Motor neuron (in vitro differentiated cells): ENCODE measurements at regions not wholly inside any gene's neighbourhood (a gene's known extent, or its start where the extent isn't known, plus 50 kb on each side); places are given as distances from the start of the nearest gene placed in this dataset.
A peak's percentile ranks its signal among the peaks of the same experiment; 100 is the strongest.

ENCODE experiments used
- ATAC-seq, 8 experiments: fragments of 200-7000 bp; cut with Tn5 transposase; replicated peaks in 6 of 8; 2 replicates each; pipeline ENCODE4 v1.8.0; 2021; ENCODE audit warnings: mild to moderate bottlenecking in 8 of 8, moderate library complexity in 8 of 8
- H3K27ac ChIP-seq, 2 donors: fragments of 250-450 bp; sonication (Bioruptor Pico); 2 replicates each; pipeline ENCODE4 v1.9.0; 2021; ENCODE audit warnings: antibody characterized with exemption in 2 of 2, mild to moderate bottlenecking in 2 of 2, moderate library complexity in 1 of 2
- H3K4me1 ChIP-seq, 2 donors: fragments of 250-450 bp; sonication (Bioruptor Pico); replicated peaks in 1 of 2; 2 replicates each; pipeline ENCODE4 v1.6.1; 2021; ENCODE audit warnings: antibody characterized with exemption in 2 of 2, mild to moderate bottlenecking in 2 of 2, moderate library complexity in 1 of 2
- H3K4me3 ChIP-seq, 5 donors: fragments of 250-450 bp; sonication (Bioruptor Pico); 2 replicates each; pipeline ENCODE4 v1.9.0; 2021; ENCODE audit warnings: antibody characterized with exemption in 5 of 5, mild to moderate bottlenecking in 5 of 5, moderate library complexity in 4 of 5
- WGBS, 10 experiments: fragments of 450-650 bp; shearing (Covaris generic); methylation state at CpG; one replicate each; pipeline ENCODE4 v1.0.0; 2022; 5-methylcytosine and 5-hydroxymethylcytosine counted together
- in situ Hi-C, 9 experiments: fragments of 400-800 bp; cut with MboI; loops; one replicate each; pipeline ENCODE4 v1.15.0; 2021; ENCODE audit warnings: low sequenced_read_pairs in 9 of 9, low pct_unique_long_range_greater_than_20kb in 2 of 9; ENCODE audit not compliant: unreplicated experiment in 9 of 9

- peak in 1 of 8 experiments; percentile 22 for ATAC-seq
- in situ Hi-C loops: no loop called here
- WGBS, 10 experiments: 82 to 94% (median 86%) methylated on average over 1 to 6 of the region's 6 CpGs; no CpG with 5 or more reads in 3 of the 10 experiments
- H3K4me1 ChIP-seq: peaks cover 13 to 16% of the 10 kb centered on the region in 2 donors
- H3K27ac ChIP-seq: no peak overlapping the region
- H3K4me3 ChIP-seq: no peak overlapping the region
Measured at GRCh38 chr3:72015463-72015862, 230.5 kb upstream of the PROK2 start.

GRCh38 chr3:72013084-72013483 lies 228.1 kb upstream of the PROK2 start:
- in situ Hi-C loops: no loop called here
- no peak overlapping the region for H3K4me3 ChIP-seq
- 70 to 100% (median 83%) methylated on average over 1 to 4 of the region's 5 CpGs; no CpG with 5 or more reads in 3 of the 10 experiments for WGBS, 10 experiments
- ATAC-seq: no peak
- H3K4me1 ChIP-seq: peaks cover 11 to 24% of the 10 kb centered on the region in 2 donors
- no peak overlapping the region for H3K27ac ChIP-seq

GRCh38 chr3:72012363-72012762 lies 227.4 kb upstream of the PROK2 start:
- H3K4me3 ChIP-seq: no peak overlapping the region
- in situ Hi-C loops: no loop called here
- WGBS, 10 experiments: 60 to 93% (median 79%) methylated on average over 1 to 5 of the region's 5 CpGs; no CpG with 5 or more reads in 1 of the 10 experiments

GRCh38 chr3:72011485-72011884 lies 226.5 kb upstream of the PROK2 start:
- H3K27ac ChIP-seq: no peak overlapping the region
- in situ Hi-C loops: no loop called here
- no peak overlapping the region for H3K4me3 ChIP-seq
- peaks cover 5 to 17% of the 10 kb centered on the region in 2 donors for H3K4me1 ChIP-seq
- ATAC-seq: peak in 1 of 8 experiments; percentile 30
- 57 to 100% (median 95%) methylated on average over 1 to 3 of the region's 4 CpGs; no CpG with 5 or more reads in 6 of the 10 experiments for WGBS, 10 experiments

More at GRCh38 chr3:72012363-72012762, 227.4 kb upstream of the PROK2 start:
- peaks cover 5 to 17% of the 10 kb centered on the region in 2 donors for H3K4me1 ChIP-seq
- ATAC-seq: no peak
- no peak overlapping the region for H3K27ac ChIP-seq

GRCh38 chr3:72009851-72010443 lies 225.0 kb upstream of the PROK2 start:
- Histone ChIP-seq H3K4me1 (peaks cover 5 to 17% of the 10 kb centered on the region in 2 donors), H3K4me3 (no peak overlapping the region), H3K27ac (no peak overlapping the region)
- ATAC-seq: peak in 5 of 8 experiments; percentile 84 to 90 (median 88)
- in situ Hi-C loops: no loop called here
- 12 to 94% (median 54%) methylated on average over 3 to 8 of the region's 8 CpGs; no CpG with 5 or more reads in 2 of the 10 experiments for WGBS, 10 experiments

- ATAC-seq: peak in 5 of 8 experiments; percentile 40 to 75 (median 50)
- Histone ChIP-seq H3K4me3 (no peak overlapping the region), H3K27ac (no peak overlapping the region), H3K4me1 (peaks cover 5 to 17% of the 10 kb centered on the region in 2 donors)
- in situ Hi-C loops: no loop called here
- WGBS, 10 experiments: 30 to 100% (median 90%) methylated on average over 2 to 5 of the region's 5 CpGs; no CpG with 5 or more reads in 1 of the 10 experiments
Measured at GRCh38 chr3:72008226-72008996, 223.5 kb upstream of the PROK2 start.

GRCh38 chr3:72006631-72007556 lies 221.9 kb upstream of the PROK2 start:
- Histone ChIP-seq H3K27ac (no peak overlapping the region), H3K4me3 (no peak overlapping the region), H3K4me1 (peaks cover 7 to 11% of the 10 kb centered on the region in 2 donors)
- ATAC-seq: peak in 2 of 8 experiments; percentile 27 to 54
- in situ Hi-C loops: no loop called here
- WGBS, 10 experiments: 20 to 100% (median 71%) methylated on average over 1 to 9 of the region's 12 CpGs; no CpG with 5 or more reads in 1 of the 10 experiments

GRCh38 chr3:72004749-72005292 lies 219.9 kb upstream of the PROK2 start:
- Histone ChIP-seq H3K27ac (no peak overlapping the region), H3K4me1 (peaks cover 4 to 6% of the 10 kb centered on the region in 2 donors), H3K4me3 (no peak overlapping the region)
- in situ Hi-C loops: no loop called here
- 35 to 100% (median 85%) methylated on average over 1 to 5 of the region's 5 CpGs; no CpG with 5 or more reads in 1 of the 10 experiments for WGBS, 10 experiments
- ATAC-seq: peak in 2 of 8 experiments; percentile 73 to 85

- no peak for ATAC-seq
- no peak overlapping the region for H3K4me3 ChIP-seq
- in situ Hi-C loops: no loop called here
- WGBS, 10 experiments: 18 to 90% (median 67%) methylated on average over 1 to 2 of the region's 2 CpGs; no CpG with 5 or more reads in 3 of the 10 experiments
- peaks cover 0 to 2% of the 10 kb centered on the region in 2 donors for H3K4me1 ChIP-seq
- no peak overlapping the region for H3K27ac ChIP-seq
Measured at GRCh38 chr3:72003936-72004335, 219.0 kb upstream of the PROK2 start.

GRCh38 chr3:72001758-72002157 lies 216.8 kb upstream of the PROK2 start:
- Histone ChIP-seq H3K27ac (no peak overlapping the region), H3K4me3 (no peak overlapping the region), H3K4me1 (peaks cover 0 to 2% of the 10 kb centered on the region in 2 donors)
- 46 to 100% (median 60%) methylated on average over 1 to 3 of the region's 3 CpGs; no CpG with 5 or more reads in 5 of the 10 experiments for WGBS, 10 experiments
- in situ Hi-C loops: no loop called here
- no peak for ATAC-seq

- H3K27ac ChIP-seq: no peak overlapping the region
- 13 to 100% (median 78%) methylated on average over 1 to 3 of the region's 3 CpGs; no CpG with 5 or more reads in 3 of the 10 experiments for WGBS, 10 experiments
- in situ Hi-C loops: no loop called here
- peaks cover 0 to 2% of the 10 kb centered on the region in 2 donors for H3K4me1 ChIP-seq
- no peak overlapping the region for H3K4me3 ChIP-seq
- peak in 4 of 8 experiments; percentile 17 to 96 (median 60) for ATAC-seq
Measured at GRCh38 chr3:71998995-71999673, 214.2 kb upstream of the PROK2 start.
